Loucy (cell line): ENCODE measurements at regions not wholly inside any gene's neighbourhood (a gene's known extent, or its start where the extent isn't known, plus 50 kb on each side); places are given as distances from the start of the nearest gene placed in this dataset.

Source experiments
- CTCF ChIP-seq: fragments of 200-600 bp; sonication (generic); conservative IDR thresholded peaks from 2 replicates; pipeline ENCODE4 v1.5.1; 2014; ENCODE audit warnings: mild to moderate bottlenecking, antibody characterized with exemption, low read length
- EZH2phosphoT487 ChIP-seq: fragments of 200-600 bp; IDR thresholded peaks from 2 replicates; pipeline ENCODE4 v1.6.1; 2018; ENCODE audit warnings: antibody characterized with exemption, mild to moderate bottlenecking, moderate library complexity, borderline replicate concordance

- no peak for TF ChIP-seq CTCF
- no peak for TF ChIP-seq EZH2phosphoT487
Measured at GRCh38 chr16:64203126-64203525, 918.7 kb downstream of the CDH11 start.
